GM12865 (cell line): ENCODE measurements at regions not wholly inside any gene's neighbourhood (a gene's known extent, or its start where the extent isn't known, plus 50 kb on each side); places are given as distances from the start of the nearest gene placed in this dataset.

Experiments
- DNase-seq: peaks from one replicate; pipeline ENCODE4 v3.0.0; 2010; ENCODE audit warnings: low read depth
- H3K4me3 ChIP-seq: 2 replicates; pipeline ENCODE4 v1.5.1; 2011; ENCODE audit warnings: mild to moderate bottlenecking, low read depth, low read length, control low read depth
- CTCF ChIP-seq: IDR thresholded peaks from 2 replicates; pipeline ENCODE4 v1.5.1; 2011; ENCODE audit warnings: low read length, control low read depth, low read depth, inconsistent platforms; ENCODE audit not compliant: insufficient read depth; ENCODE audit errors: missing control alignments

GRCh38 chr3:176916777-176917176 lies 280.5 kb downstream of the TBL1XR1 start:
- DNase-seq: no peak
- no peak for TF ChIP-seq CTCF
- H3K4me3 ChIP-seq: no peak overlapping the region

- no peak for TF ChIP-seq CTCF
- no peak for DNase-seq
- H3K4me3 ChIP-seq: no peak overlapping the region
These were observed 282.5 kb downstream of the TBL1XR1 start for GRCh38 chr3:176914764-176915163.

- DNase-seq: no peak
- TF ChIP-seq CTCF: no peak
- H3K4me3 ChIP-seq: no peak overlapping the region
These were observed 285.7 kb downstream of the TBL1XR1 start for GRCh38 chr3:176911579-176911978.

- H3K4me3 ChIP-seq: no peak overlapping the region
- DNase-seq: no peak
- no peak for TF ChIP-seq CTCF
These were observed 288.2 kb downstream of the TBL1XR1 start for GRCh38 chr3:176909044-176909443.

- H3K4me3 ChIP-seq: no peak overlapping the region
- no peak for DNase-seq
- TF ChIP-seq CTCF: no peak
These were observed 291.0 kb downstream of the TBL1XR1 start for GRCh38 chr3:176906046-176906905.

GRCh38 chr3:176905331-176905730 lies 292.0 kb downstream of the TBL1XR1 start:
- TF ChIP-seq CTCF: no peak
- H3K4me3 ChIP-seq: no peak overlapping the region
- no peak for DNase-seq

GRCh38 chr3:176904506-176904905 lies 292.8 kb downstream of the TBL1XR1 start:
- no peak for TF ChIP-seq CTCF
- H3K4me3 ChIP-seq: no peak overlapping the region
- DNase-seq: no peak
